Brain pericyte (primary cell): ENCODE measurements at regions not wholly inside any gene's neighbourhood (a gene's known extent, or its start where the extent isn't known, plus 50 kb on each side); places are given as distances from the start of the nearest gene placed in this dataset.

Source experiments
- DNase-seq: peaks from one replicate; pipeline ENCODE4 v3.0.0-alpha.2; 2012; ENCODE audit warnings: low read depth, low spot score

DNA sequence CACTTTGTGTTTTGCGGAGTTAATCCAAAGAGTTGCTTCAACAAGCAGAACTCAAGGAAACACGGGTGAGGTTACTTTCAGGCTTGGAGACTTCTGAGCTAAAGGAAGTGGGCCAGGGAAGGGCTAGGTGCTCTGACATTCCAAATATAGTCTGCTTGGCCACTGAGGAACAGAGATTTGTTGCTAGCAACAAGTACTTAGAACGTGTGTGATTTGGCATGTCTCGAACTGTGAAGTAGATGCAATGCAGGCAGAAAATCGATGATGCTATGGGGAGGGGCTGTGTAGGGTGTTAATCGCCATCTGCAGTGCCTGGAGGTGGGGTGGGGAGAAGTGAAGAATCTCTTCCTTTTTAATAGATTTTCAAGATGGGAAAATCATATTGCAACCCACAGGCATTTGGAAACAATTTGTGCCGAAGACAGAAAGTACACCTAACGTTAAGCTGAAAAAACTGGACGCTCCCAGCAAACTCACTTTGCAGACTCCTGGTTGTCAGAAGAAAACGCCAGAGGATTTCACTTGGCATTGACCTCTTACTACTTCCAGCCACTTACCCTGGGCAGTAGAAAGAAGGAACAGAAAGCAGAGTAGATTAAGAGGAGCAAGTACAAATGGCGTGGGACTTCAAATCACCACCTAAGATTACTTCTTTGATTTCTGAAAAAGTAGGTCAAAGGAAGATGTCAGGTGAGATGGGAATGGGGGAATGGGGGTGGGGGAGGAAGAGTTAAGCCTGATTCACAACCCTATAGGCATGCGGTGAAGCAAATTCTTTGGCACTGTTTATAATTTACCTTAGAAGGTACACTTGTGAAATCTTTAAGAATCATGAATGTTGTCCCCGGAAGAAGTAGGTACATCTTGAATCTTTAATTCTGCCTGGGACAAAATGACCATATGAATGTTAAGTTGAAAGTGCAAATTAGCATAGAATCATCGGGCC is 314.1 kb downstream of the CD83 start:
- no peak for DNase-seq

GRCh38 chr6:14434916-14435690 is 317.5 kb downstream of the CD83 start:
- no peak for DNase-seq

DNA sequence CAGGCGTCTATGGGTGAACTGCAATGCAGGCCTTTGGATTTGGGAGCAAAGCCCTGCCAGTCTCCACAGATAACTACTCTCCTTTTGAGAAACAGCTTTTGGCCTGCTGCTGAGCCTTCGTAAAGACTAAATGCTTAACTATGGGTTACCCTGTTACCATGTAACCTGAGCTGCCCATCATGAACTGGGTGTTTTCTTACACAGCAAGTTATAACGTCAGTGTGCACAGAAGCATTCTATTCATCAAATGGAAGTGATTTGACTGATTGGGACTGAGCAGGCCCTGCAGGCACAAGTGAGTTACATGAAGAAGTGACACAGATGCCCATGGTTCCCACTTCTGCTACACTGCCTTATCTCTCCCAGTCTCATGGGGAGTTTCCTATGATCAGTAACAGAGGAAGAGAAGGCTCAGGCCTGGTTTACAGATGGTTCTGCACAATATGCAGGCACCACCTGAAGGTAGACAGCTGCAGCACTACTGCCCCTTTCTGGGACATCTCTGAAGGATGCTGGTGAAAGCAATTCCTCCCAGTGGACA is 319.1 kb downstream of the CD83 start:
- no peak for DNase-seq

DNA sequence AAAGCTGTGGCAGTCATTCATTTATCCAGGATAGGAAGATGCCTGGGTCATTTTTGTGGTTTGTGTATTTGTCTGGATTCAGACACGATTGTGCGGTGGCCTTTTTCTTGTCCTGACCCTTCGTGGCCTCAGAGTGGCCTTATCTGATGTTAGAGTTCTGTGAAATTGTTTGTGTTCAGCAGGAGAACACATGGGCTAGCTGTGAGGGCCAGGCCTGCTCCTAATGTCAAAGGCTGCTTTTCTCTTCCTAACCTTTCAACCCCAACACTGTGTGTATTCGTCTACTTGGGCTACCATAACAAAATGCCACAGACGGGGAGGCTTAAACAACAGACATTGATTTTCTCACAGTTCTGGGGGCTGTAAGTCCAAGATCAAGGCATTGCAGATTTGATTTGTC is 321.8 kb downstream of the CD83 start:
- no peak for DNase-seq

DNA sequence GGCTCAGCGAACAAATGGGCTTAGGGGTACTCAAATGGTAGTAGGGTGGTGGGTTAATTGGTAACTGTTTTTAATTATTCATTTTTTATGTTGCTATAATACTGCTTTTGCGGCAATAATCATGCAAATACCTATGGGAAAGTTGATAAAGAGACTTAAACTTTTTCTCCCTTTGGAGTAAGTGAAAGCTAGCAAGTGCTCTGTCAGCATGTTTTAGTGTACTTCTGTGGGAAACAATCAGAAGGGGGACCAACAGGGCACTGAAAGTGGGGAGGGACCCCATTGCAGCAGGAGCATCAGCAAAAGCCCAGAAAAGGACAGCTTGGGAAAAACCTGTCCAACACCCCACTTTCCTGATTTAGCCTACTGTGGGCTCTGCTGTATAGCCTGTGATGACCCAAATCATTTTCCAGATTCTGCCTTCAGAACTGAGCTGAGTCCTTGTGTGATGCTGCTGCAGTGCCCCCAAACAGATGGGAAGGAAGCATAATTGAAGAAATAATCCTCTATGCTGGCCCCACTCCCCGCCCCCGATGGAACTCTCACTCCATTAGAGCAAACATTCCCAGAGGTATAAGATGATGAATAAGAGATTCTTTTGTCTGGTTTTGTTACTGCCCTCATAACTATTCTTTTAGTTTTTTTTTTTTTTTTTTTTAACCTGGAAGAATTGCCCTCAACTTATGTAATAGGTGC is 322.8 kb downstream of the CD83 start:
- no peak for DNase-seq

- no peak for DNase-seq
Measured at GRCh38 chr6:14440940-14441781, 323.6 kb downstream of the CD83 start.

GRCh38 chr6:14442242-14442641 is 324.7 kb downstream of the CD83 start:
- DNase-seq = no peak

GRCh38 chr6:14443629-14444268 is 326.2 kb downstream of the CD83 start:
- no peak for DNase-seq

DNA sequence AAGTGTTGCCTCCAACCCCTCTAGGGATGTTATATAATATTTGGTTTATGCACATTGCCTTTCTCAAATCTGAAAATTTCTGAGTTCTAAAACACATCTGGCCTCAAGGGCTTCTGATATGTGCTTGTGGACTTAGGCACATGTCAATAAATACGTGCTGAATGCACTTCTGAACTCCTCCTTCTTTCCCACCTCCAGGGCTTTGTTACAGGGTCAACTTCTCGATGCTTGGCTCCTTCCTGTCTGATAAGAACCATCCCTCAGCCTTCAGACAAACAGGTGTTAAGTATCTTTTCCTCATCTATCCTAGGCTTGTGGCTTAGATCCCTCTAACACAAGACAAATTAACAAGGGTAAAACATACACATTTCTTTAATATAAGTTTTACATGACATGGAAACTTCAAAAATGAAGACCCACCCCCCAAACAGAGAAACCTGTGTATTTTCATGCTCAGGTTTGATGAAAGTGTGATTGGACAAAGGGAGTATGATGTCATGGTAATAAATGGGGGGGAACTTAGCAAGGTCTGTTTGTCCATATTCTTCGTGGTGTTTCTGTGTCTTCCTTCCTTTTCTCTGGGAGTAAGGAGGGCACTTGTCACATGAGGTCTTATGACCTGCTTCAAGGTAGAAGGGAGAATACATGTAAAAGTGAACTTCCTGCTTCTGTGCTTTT is 326.9 kb downstream of the CD83 start:
- no peak for DNase-seq

GRCh38 chr6:14447240-14447639 is 329.7 kb downstream of the CD83 start:
- no peak for DNase-seq

- no peak for DNase-seq
Measured at GRCh38 chr6:14448246-14448645, 330.7 kb downstream of the CD83 start.

GRCh38 chr6:14450133-14450504 is 332.5 kb downstream of the CD83 start:
- DNase-seq = no peak

DNA sequence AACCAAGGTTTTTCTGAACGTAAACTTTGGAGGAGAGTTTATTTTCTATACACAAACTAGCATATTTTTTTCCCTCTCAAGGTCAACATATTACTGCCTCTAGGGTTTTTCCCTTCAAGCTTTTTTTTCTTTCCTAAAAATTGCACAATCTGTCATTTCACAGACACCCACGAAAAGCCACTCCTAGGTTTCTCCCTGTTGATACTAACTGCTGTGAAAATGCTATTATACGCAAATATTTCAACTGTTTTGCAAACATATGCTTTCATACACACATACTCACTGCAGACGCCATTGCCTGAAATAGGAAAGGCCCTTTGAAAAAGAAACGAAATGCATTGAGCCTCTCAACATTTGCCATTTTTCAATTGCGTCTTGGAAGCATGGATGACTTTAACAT is 333.0 kb downstream of the CD83 start:
- DNase-seq = no peak

DNA sequence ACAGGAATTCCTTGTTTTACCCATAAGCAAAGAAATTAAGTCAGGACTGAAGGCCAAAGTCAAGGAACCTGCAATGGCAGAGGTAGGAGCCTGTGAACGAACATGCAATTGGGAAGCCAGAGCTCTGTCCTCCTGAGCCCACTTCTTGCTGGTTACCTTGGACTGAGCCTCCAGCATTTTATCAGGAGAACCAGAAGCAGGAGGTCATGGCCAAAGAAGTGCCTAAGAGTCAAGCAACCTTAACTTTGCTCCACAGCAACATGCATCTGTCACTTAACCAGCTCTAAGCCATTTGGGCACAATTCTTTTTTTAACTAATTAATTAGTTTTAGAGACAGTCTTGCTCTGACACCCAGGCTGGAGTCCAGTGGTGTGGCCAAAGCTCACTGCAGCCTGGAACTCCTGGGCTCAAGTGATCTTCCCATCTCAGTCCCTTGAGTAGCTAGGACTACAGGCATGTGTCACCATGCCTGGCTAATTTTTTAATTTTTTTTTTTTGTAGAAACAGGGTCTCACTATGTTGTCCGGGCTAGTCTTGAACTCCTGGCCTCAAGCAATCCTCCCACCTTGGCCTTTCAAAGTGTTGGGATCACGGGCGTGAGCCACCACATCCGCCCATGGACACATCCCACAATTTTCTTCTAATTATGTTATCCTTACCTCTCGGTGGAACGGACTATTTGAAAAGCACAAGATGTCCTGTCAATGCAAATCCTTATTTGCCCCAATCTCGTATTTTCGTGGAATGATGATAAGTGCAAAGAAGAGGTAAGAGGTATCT is 334.2 kb downstream of the CD83 start:
- DNase-seq = no peak

DNA sequence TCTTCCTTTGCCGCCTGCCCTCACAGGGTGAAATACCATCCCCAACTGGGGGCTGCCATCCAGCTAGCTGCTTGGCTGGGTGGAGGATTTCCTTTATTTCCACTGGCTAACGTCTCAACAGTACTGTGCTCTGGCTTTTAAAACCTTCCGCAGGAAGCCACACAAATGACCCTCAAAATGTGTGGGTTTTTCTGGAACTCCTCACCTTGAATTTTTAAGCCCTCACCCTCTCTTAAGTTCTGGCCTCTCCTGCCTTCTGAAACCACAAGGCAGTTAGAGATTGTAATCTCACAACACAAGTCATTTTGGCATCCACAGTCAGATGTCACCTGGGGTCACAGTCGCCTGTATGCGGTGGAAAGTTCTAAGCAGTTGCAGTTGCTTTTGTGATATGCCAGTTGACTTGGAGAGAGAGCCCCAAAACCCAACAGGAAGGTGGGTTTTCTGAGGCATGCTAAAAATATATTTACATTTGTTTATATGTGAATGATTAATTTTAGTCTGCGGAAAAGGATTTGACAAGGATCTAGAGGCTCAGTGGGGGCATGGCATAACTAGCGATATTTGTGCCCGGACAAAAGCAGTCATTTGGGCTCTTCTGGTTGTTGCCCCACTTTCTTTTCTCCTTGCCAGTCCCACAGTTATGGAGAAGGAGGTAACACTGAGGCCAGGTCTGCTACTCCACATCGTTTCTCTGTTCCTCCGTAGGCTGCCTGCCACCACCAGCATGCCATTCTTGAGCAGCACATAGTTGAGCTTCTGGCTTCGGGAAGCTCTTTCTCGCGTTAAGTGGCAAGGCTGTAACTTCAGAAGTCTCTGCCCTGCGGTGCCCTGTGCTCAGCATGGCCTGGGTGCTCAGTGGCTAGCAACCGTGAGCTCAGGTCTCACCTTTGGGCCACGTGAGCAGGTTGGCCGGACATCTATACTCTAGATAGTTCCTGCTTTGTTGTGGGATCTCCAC is 335.3 kb downstream of the CD83 start:
- no peak for DNase-seq

DNA sequence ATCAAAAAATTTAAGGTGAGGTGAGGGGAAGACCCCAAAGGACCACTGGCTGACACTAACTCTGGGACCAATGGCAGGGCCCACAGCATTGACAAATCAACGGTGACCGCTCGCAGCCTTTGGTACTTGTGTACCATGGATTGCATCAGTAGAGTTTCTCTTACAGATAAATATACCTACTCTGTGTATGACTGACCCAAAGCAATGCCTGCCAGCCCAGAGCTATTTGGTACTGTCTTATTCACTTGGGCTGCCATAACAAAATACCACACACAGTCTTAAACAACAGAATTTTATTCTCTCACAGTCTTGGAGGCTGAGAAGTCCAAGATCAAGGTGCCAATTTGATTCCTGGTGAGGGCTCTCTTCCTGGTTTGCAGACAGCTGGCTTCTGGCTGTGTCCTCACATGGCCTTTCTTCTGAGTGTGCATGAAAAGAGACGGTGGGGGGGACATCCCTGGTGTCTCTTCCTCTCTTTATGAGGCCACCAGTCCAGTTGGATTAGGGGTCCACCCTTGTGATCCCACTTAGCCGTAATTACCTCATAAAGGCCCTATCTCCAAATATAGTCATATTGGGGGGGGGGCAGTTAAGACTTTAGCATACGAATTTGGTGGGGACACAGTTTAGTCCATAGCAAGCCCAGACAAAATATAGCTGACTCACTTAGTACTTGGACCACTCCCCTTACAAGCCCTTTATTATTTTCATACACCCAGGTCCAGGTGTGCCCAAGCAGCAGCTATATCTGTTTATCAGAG is 336.3 kb downstream of the CD83 start:
- no peak for DNase-seq

- no peak for DNase-seq
Measured at GRCh38 chr6:14454473-14454775, 336.9 kb downstream of the CD83 start.
